Epidermal melanocyte (primary cell): ENCODE measurements at regions not wholly inside any gene's neighbourhood (a gene's known extent, or its start where the extent isn't known, plus 50 kb on each side); places are given as distances from the start of the nearest gene placed in this dataset.
"Not testable (repeated sequence)": the region's sequence is repeated elsewhere in the genome, so short reads cannot be mapped to it uniquely, and the experiment has no call there.

ENCODE experiments used
- DNase-seq: peaks from one replicate; pipeline ENCODE4 v3.0.0; 2011; ENCODE audit warnings: low spot score; ENCODE audit not compliant: insufficient read length

DNA sequence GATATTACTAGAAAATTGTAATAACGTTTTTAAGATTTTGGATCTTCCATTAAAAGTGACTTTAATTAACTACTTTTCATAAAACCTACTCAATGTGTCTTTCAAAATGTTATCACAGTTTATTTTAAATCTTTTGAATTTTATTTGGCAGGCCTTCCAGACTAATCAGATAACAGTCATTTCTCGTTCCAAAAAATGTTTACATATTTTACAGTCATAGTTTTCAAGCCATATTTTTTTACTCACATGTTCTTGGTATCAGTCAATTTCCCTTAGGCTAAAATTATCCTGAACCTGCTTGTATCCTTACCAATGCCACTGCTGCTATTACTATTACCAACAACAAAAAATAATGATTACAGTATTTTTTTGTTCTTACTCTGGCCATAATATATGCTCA is 1783.5 kb downstream of the SLITRK5 start:
- DNase-seq, result no peak

DNA sequence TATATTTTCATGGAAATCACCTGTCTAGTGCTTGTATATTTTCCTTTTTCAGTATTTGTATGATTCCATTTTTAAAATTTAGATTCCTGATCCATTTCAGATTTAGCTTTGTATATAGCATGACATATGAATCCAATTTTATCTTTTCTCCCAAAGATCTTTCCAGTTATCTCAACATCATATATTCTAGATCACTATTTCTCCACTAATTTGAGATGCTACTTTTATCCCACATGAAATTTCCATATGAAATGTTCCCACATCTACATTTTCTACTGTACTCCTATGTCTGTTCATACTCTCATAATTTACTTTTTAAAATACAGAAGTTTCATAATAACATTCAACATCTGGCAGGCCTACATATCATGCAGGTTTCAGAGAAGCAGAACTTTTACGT is 1784.1 kb downstream of the SLITRK5 start:
- DNase-seq, result no peak

DNA sequence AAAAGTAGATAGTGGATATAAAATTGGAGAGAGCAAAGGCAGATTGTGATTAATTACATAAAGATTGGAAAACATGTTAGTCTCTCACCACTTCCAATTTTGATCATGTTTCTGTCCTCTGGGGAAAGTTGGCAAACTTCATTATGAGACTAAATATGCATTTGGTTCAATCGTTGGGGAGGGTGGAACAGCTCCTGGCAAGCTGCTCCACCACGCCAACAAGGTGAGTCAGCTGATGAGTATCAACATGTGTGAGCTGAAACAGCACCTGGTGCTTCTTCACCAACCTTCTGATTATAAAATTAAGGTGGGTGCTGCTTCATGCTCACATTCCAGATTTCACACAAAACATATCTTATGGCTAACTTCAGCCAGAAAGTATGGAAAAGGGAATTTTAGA is 1784.6 kb downstream of the SLITRK5 start:
- no peak for DNase-seq

DNA sequence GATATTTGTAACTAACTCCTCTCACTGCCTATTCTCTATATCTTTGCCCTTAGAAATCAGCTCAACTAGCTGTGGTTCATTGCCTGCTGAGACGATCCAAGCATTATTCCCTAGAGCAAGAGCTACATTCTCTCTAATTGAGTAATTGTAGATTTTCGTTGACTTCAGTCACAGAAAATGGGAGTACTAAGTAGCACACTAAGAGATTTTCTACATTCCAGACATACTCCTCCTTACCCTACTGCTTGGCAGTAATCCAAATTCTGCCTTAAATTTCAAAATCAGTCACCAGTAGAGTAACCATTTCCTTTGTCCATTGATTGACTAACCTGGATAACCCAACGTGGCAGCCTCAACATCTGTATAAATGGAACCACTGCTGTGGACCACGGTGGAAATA is 1786.8 kb downstream of the SLITRK5 start:
- no peak for DNase-seq

DNA sequence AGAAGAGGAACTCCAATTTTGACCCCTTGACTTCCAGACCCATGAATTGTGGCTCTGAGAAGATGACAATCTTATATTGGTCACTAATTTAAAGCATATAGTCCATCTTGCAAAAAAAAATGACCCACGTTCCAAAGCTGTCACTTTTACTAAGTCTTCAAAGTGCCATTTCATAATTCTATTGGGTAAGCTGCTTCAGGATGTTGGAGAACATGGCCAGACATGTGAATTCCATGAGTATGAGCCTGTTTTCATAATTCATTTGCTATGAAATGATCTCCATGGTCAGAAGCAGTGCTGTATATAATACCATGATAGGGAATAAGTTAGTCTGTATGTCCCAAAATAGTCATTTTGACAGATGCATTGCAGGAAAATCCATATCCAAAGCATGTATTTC is 1787.3 kb downstream of the SLITRK5 start:
- no peak for DNase-seq

DNA sequence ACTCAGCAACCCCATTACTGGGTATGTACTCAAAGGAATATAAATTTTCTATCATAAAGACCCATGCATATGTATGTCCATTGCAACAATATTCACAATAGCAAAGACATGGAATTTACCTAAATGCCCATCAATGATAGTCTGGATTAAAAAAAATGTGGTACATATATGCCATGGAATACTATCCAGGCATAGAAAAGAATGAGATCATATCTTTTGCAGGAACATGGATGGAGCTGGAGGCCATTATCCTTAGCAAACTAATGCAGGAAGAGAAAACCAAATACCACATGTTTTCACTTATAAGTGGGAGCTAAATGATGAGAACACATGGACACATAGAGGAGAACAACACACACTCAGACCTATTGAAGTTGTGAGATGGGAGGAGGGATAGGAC is 1789.7 kb downstream of the SLITRK5 start:
- not testable (repeated sequence) for DNase-seq

DNA sequence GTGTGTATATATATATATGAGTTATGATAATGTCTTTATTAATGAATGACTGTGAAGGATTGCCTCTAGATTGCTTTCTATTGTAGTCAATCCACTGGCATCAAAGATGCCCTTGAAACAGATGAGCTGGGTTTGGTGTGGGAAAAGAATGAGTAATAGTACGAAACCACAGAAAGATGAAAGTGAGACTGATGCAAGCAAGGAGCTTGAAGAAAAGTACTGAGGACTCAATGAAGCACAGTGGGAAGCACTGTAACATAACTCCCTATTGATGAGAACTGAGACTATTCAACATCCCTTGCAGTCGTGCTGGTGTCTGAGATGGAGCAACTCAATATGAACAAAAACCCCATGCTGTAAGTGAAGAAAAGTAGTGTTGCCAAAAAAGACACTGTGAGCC is 1794.2 kb downstream of the SLITRK5 start:
- no peak for DNase-seq

DNA sequence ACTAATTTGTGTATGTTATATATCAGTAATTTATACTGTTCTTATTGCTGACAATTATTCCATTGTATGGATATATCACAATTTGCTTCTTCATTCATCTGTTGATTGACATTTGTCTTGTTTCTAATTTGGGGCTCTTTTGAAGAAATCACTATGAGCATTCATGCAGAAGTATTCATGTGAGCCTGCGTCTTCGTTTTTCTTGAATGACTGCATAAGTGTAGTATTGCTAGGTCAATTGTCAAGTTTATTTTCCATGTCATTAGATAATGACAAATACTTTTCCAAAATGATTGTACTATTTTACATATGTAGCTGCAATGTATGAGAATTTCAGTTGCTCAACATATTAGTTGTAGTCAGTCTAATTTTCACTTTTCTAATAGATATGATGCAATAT is 1796.9 kb downstream of the SLITRK5 start:
- no peak for DNase-seq

DNA sequence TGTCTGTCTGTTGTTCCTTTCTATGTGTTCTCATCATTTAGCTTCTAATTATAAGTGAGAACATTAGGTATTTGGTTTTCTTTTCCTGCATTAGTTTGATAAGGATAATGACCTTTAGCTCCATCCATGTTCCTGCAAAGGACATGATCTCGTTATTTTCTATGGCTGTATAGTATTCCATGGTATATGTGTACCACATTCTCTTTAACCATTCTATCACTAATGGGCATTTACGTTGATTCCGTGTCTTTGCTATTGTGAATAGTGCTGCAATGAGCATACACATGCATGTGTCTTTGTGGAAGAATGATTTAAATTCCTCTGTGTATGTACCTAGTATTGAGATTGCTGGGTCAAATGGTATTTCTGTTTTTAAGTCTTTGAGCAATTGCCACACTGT is 1799.7 kb downstream of the SLITRK5 start:
- DNase-seq, result no peak

DNA sequence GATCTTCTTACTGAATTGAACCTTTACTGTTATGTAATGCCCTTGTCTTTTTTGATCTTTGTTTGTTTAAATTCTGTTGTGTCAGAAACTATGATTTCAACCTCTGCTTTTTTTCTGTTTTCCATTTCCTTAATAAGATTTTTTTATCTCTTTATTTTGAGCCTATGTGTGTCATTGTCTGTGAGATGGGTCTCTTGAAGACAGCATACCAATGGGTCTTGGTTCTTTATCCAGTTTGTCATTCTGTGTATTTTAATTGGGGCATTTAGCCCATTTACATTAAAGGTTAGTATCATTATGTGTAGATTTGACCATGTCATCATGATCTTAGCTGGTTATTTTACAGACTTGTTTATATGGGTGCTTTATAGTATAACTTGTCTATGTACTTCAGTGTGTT is 1803.3 kb downstream of the SLITRK5 start:
- DNase-seq, result no peak

DNA sequence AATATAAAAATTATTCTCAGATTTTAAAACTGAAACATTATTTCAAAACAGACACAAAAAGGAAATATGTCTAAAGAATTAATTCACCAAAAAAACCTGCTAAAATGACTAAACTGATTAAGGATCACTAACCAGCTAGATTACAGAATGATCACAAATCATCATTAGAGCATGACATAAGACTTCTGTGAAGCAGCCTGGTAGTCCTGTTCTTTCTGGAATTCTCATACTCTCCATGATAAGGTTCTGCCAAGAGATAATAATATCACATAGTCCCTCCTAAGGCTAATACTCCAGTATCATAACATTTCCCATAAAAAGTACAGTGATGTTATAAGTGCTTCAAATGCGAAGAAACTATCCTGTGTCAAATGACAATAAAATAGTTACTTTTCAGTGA is 1814.9 kb downstream of the SLITRK5 start:
- no peak for DNase-seq

DNA sequence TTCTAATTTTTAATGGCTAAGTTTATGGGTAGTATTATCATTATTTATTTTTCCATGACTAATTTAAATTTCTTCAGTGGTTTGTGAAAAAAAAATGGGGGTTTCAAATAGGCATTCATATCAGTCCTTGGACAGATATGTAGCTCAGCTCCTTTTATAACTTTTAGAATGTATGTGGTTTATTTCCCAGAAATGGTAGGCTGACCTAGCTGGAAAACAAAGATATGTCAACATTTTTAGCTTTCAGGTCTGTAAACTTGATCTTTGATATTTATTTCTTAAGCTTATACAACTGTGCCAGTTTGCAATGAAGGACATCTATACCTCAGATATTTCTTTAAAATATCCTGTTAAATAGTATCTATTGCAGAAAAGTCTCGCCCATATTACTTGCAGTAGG is 1815.5 kb downstream of the SLITRK5 start:
- no peak for DNase-seq

DNA sequence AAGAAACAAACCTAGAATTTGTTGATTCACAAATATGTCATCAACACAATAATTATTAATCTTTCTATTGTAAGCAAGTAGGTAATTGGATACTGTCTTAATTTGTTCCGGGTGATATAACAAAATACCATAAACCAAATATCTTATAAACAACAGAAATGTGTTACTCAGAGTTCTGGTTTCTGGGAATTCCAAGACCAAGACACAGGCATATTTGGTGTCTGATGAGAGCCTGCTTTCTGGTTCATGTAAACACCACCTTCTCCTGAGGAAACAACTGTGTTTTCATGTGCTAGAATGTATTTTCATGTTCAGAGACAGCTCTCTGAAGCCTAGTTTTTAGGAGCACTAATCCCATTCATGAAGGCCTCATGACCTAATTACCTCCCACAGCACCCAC is 1819.5 kb downstream of the SLITRK5 start:
- DNase-seq, result no peak

DNA sequence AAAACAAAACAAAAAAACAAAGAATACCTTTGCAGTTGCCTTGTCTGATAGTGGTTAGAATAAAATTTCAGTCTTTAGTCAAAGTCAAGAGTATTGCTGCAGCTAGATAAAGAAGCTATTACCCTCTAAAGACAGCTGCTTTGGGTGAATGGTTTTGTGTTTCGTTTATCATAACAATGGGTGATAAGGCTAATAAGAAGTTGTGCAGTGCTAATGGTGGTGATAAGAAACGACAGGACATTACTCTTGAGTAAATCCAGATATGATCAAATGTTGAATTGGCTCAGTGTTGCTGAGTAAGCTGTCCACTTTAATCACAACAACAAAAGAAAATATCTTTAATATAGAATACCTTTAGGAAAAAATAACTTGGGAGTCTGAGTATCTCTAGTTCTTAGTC is 1825.3 kb downstream of the SLITRK5 start:
- DNase-seq, result no peak

DNA sequence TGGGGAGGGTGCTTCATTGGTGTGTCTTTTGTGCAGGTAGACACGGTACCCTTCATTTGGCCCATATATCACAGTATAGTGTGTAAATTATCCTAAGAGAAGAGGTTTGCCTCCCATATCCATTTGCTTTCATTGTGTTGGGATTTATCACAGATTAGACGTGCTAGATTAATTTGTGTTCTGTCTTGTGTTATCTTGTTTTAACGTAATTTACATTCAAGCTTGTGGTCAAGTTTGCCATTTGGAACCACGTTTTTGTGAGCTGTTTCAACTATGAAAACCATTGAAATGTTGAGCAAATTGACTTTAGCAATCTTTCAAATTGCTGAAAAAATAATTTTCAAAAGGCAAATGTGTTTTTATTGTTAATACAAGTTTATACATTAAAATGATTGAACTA is 1826.5 kb downstream of the SLITRK5 start:
- DNase-seq, result no peak

DNA sequence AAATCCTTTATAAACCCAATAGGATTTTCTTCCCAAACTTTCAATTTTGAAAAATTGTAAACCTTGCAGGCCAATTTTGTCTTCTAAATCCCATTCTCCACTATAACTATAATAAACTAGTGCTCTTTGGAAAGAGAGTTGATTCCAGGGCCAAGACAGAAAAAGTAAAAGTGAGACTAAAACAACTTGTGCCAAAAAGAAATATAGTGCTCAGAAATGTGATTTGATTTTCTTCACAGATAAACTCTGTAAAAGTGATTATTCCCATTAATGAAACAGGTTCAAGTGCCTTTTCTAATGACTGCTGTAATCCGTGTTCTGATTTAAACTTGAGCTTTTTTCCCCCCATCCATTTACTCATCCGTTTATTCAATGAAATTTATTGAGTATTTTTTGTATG is 1831.1 kb downstream of the SLITRK5 start:
- DNase-seq, result no peak

DNA sequence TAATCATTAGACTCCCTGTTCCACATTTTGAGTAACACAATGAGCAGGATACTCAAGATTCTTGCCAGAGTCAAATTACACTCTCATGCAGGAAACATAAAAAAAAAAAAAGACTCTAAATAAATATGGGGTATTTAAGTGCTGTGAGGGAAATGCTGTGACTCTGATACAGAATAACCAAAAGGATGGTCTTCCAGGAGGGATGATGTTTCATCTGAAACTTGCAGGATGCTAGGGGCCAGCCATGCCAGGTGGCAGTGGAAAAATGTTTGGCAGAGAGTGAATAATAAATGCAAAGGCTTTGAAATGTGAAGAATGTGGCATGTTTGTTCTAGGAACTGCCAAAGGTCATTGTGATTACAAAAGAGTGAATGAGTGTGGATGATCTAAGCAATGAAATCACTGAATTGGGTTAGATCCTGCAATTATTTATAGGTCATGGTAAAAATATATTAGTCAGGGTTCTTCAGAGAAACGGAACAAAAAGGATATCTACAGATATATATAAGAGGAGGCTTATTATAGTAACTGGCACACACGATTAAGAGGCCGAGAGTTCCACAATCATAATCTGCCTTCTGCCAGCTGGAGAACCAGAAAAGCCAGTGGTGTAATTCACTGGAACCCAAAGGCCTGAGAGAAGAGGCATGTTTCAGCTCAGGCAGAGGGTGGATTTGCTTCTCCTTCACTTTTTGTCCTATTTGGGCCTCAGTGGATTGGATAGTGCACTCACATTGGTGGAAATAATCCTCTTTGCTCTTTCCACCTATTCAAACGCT is 1832.8 kb upstream of the MIR17HG start:
- DNase-seq, result no peak

DNA sequence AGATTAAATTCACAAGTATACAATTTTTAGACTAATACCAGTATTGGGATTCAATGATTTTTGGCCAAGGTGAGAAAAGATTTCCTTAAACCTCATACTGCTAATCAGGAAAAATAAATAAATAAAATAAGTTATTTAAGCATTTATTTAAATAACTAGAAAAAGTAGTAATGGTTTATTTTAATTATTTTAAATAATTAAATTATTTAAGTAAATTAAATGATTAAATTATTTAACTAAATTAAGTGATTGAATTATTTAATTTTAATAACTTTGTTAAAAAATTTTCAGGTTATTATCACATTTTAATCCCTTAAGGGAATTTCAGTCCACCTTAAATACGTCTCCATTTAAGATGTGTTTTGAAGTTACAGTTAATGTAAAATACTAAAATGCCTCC is 1831.5 kb upstream of the MIR17HG start:
- DNase-seq, result no peak

DNA sequence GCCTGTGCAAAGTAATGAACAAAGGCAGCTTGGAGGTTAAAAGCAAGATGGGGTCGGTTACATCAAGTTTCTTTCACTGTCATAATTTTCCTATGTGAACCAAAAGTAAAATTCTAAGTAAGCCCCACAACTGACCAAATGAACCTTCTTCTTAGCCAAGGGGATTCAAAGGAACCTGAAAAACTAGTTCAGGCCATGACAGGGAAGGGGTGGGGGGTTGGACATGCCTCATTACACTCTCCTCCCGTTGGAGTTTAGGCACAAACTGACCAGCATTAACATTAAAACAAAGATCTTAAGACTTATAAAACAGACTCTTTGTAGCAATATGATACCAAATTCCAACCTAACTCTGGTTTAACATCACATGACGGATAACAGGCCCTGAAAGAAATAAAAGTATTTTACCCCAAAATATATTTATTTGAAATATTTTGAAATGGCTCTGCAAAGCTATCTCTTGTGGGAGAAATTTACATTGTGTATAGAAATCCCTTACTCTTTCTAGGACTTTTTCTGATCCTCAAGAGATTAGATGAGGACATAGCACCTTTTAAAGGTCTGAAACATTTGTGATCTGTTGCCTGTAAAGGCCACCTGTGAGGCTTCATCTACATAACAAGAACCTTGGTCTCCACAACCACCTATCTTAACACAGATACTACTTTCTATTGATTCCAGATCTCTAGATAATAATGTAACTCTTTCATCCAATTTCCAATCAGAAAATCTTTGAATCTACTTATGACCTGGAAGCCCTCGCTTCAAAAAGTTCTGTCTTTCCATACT is 1829.0 kb upstream of the MIR17HG start:
- no peak for DNase-seq

DNA sequence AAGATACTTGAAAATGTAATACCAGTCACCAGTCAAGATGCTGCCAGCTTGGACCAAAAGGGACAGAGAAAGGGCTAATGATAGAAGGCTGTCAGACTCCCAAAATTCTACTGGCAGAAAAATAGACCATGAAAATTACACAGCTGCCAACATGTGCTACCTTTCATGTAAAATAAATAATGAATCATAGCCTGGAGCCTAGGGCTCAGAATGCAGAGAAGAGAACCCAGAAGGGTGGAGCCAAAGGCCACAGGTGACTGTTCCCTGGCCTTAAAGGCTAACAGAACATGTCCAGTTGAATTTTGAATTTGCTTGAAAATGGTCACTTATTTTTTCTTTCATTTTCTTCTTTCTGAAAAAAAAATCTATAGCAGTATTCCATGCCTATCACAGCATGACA is 1827.0 kb upstream of the MIR17HG start:
- DNase-seq, result no peak

DNA sequence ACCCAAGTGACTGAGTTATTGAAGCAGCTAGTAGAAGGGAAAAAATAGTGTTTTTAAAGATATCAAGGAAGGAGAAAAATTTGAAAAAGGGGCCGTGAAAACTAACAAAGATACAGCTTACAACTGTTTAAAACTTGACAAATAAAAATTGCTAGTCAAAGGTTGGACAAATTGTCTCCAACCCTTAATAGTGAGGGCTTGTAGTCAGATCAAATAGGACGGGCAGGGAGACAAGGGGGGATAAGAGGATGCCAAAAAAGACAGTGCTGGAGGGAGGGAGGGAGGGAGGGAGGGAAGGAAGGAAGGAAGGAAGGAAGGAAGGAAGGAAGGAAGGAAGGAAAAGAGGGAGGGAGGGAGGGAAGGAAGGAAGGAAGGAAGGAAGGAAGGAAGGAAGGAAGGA is 1825.8 kb upstream of the MIR17HG start:
- not testable (repeated sequence) for DNase-seq

DNA sequence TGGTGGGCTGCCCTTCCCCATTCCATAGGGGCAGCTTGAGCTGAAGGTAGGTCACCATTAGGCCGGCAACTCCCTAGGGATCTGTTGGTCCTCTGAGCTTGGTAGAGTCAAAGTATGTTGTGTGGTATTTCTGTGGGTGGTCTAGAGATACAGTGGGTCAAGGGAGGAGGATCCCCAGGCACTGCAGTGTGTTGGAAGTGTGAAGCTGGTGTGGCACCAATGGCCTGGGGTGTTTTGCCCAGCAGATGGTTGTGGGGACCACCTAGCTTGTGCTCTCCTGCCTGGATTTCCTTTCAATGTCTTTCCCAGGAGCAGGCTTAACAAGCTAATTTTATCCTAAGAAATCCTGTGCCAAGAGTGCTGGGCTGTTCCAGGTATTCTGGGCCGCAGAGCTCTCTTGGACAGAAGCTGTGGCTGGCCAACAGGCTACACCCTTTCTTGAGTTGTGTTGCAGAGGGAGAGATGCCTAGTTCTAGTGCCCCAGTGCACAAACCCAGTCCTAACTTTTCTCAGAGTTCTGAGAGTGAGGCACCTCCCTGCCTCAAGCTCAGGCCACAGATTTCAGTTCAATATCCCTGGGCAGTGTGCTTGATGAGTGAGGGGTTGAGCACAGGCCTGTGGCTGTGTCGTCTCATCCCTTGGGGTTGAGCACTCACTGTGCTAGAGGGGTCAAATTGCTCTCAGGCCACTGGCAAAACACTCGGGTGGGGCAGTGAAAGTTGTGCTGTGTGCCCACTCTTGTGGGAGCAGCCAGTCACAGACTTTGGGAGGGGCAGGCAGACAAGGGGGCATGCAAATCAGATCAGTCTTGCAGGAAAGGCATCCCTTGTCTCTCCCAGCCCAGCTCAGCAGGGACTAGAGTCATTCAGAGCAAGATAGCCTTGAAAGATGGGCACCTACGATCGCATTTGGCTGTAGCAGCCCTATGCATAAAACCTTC is 1806.1 kb upstream of the MIR17HG start:
- DNase-seq, result no peak
